GM11168 (cell line): ENCODE measurements at regions not wholly inside any gene's neighbourhood (a gene's known extent, or its start where the extent isn't known, plus 50 kb on each side); places are given as distances from the start of the nearest gene placed in this dataset.

Source experiments
- in situ Hi-C: fragments of 300-500 bp; cut with MboI; formaldehyde crosslinking; loops from one replicate; pipeline ENCODE4 v1.12.0; 2022; ENCODE audit warnings: low sequenced_read_pairs; ENCODE audit not compliant: unreplicated experiment

- in situ Hi-C loops = no loop called here
Measured at GRCh38 chr5:61811052-61811451, 479.0 kb downstream of the ZSWIM6 start.

GRCh38 chr5:61813361-61813760 lies 481.3 kb downstream of the ZSWIM6 start:
- in situ Hi-C loops = no loop called here

DNA sequence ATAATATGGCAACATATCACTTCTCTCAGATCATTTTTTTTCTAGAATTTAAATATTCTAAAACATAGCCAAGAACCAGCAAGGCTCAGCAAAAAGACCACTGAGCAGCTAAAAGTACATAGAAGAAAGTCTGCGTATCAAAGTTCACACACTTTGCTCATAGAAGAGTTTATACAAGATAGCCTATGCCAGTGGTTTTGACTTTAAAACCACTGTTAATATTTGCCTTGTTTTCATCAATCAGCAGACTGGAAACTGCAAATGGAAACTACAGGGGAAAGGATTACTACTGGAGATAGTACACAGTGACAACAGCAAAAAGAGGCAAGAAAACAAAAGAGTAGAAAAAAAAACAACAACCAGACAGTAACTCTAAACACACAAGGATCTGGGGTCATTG lies 483.3 kb downstream of the ZSWIM6 start:
- in situ Hi-C loops = no loop called here

GRCh38 chr5:61816146-61816545 lies 484.1 kb downstream of the ZSWIM6 start:
- in situ Hi-C loops = no loop called here

GRCh38 chr5:61816585-61817450 lies 484.8 kb downstream of the ZSWIM6 start:
- in situ Hi-C loops = no loop called here

DNA sequence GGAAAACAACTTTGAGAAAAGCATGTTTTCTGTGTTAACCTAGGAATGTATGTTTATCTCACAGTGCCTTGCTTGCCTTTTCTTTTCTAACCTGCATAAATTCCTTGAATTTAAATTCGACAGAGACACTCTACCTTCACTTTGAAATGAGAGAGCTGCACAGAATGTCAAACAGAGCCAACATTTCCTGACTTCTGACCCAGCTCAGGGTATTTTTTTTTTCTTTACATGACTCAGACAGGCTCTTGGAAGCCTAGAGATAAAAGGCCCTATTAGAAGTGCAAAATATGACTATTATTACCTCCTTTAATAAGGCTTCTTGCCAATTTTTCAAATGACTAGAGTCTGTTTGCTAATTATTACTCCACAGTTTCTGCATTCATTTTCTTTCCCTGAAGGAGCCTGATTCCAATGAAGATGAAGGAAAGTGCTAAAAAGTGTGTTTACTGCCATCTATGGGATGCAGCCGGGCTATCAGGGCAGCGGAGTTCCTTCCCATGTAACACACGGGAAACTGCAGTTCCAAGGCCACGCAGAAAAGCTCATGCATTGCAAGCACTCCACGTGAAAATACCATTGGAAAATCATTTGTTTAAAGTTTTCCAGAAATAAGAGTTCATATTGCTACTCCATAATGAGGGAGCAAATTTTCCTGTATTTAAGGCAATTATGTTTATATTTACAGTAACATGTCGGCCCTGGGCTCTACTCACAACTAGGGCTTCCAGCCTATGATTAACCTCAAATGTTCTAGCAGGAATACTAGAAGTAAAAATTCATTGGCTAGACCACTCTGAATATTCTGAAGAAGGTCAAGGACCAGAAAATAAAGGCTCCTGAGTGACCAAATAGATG lies 485.6 kb downstream of the ZSWIM6 start:
- in situ Hi-C loops = no loop called here

- in situ Hi-C loops = no loop called here
Measured at GRCh38 chr5:61820836-61821235, 485.2 kb upstream of the KIF2A start.

DNA sequence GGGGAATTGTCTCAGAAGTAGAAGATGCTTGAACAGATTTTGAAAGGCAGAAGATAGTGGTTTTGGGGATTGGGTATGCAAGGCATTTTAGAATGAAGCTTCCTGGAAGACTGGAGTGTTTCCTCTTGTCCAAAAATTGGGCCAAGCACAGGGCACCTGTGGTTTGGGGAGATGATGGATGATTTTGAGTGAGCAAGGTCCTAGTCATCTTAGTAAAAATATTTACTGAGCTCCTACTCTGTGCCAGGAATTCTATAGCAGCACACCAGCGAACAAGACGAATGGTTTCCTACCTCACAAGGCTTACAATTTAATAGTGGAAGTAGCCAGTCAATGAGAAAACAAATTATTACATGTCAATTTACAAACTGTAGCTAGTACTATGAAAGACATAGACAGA lies 484.4 kb upstream of the KIF2A start:
- in situ Hi-C loops = no loop called here

DNA sequence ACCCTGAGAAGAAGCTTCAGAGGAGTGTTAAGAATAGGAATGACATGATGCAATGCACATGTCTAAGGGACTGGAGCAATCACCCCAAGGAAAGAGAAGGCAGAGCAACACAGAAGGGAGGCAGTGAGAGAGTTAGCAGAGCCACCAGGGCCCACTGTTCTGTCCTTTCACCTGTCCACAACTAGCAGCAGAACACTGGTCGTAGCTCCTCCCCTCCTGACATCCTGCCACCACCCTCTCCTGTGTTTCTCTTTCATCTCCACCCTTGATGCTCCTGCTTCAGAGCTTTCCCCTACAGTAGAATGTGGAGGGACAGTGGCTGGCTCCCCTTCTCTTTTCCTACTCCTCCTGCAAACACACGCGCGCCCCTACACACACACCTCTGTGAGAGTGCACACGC lies 483.4 kb upstream of the KIF2A start:
- in situ Hi-C loops = no loop called here

DNA sequence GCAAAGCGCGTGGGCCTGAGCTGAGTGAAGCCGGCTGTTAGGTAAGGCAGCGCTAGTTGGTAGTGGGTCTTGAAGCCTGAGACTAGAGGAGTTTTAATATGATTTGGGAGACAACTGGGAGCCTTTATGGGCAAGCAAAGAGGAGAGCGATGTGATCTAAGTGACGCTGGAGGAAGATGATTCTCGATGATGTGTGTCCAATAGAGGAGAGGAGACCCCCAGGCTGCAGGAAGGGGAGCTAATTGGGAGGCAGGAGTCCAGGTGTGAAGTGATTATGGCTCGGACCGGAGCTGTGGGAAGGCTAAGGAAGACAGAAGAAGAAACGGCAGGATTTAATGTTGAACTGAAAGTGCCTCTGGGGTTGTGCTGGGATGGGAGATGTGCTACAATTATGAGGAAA lies 482.9 kb upstream of the KIF2A start:
- in situ Hi-C loops = no loop called here

GRCh38 chr5:61823781-61824180 lies 482.2 kb upstream of the KIF2A start:
- in situ Hi-C loops = no loop called here

GRCh38 chr5:61824396-61824795 lies 481.6 kb upstream of the KIF2A start:
- in situ Hi-C loops = no loop called here

- in situ Hi-C loops = no loop called here
Measured at GRCh38 chr5:61827445-61827975, 478.5 kb upstream of the KIF2A start.

DNA sequence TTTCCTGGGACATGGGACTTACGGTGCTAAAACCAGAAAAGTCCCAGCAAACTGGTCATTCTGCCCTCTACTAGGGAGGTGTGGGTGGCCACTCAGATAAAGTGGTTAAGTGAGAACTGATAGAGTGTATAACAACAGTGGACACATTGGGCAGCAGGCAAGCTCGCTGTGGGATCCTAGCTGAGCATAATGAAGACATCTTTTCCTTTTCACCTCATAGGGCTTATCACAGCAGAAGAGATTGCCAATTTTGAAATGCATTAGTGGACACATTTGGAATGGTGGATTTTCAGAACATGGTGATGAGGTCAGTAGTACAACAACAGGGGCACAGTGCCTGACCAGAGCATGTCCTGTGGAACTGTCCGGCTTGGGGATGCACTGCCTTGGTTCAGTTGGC lies 477.1 kb upstream of the KIF2A start:
- in situ Hi-C loops = no loop called here

GRCh38 chr5:61831736-61832135 lies 474.3 kb upstream of the KIF2A start:
- in situ Hi-C loops = no loop called here

GRCh38 chr5:61837788-61838187 lies 468.2 kb upstream of the KIF2A start:
- in situ Hi-C loops = no loop called here

DNA sequence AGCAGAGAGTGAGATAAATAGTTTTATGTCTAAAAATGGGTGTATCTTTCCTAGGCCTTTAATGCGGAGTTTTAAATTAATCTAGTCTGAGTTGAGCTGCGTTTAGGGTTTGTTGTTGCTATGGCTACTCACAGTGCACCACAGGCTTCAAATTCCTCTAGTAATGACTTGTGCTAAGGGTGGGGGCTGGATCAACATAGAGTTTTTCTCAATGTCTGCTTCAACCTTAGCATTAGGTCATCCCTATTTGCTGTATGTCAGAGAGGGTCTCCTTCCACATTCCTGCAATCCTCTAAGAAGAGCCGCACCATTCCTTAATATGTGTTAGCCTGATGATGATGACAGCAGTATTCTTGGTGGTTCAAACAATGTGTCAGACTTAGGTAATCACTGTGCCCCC lies 465.6 kb upstream of the KIF2A start:
- in situ Hi-C loops = no loop called here

DNA sequence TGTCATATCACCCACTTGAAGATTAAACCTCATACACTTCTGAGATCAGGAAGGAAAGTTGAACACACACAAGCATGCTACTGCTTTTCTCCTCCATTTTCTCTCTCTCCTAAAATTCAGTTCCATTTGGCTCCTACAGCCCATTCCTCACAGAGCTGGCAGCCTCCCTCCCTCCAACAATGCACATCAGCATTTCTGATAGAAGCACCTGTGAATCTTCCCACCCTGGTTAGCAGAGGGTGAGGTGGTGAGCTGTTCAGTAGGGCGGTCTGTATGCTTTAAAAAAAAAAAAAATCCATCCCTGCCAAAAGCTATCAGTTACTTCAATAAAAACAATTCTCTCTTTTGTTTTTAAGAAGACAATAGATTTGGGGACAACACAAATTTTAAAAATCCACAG lies 463.2 kb upstream of the KIF2A start:
- in situ Hi-C loops = no loop called here

- in situ Hi-C loops = no loop called here
Measured at GRCh38 chr5:61850696-61851095, 455.3 kb upstream of the KIF2A start.

- in situ Hi-C loops = no loop called here
Measured at GRCh38 chr5:61854531-61854930, 451.5 kb upstream of the KIF2A start.

DNA sequence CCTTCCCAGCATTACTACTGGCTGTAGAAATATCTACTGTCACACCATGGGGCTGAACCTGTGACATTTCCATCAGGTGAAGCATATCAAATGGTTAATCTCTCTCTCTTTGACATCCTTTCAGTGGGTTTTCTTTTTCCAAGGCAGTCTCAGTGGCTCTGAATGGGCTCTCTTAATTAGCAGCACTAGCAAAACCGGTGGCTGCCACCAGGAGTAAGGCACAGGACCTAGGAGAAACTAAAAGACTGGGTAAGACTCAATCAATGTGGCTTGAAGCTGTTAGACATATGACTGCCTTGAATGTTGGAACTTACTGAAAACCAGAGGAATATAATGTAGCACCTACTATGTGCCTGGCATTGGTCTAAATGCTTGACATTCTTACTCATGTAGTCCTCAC lies 445.0 kb upstream of the KIF2A start:
- in situ Hi-C loops = no loop called here
